Stimulated activated naive CD8-positive, alpha-beta T cell treated with anti-CD3 and anti-CD28 coated beads, Interleukin-15, amount 100 ng/mL, for 72 hours (primary cell): ENCODE measurements at regions not wholly inside any gene's neighbourhood (a gene's known extent, or its start where the extent isn't known, plus 50 kb on each side); places are given as distances from the start of the nearest gene placed in this dataset.

Experiments used
- ATAC-seq: fragments of 150-1000 bp; cut with Tn5 transposase; 2 replicates; pipeline ENCODE4 v1.10.0; 2021; ENCODE audit warnings: mild to moderate bottlenecking, moderate library complexity
- DNase-seq, 2 donors: peaks; one replicate each; pipeline ENCODE4 v3.0.0; 2021 to 2022
- H3K27ac Mint-ChIP-seq, 2 donors: one replicate each; pipeline ENCODE4 v1.8.0; 2022; ENCODE audit warnings: mild to moderate bottlenecking in 2 of 2, mixed read lengths in 2 of 2, moderate library complexity in 2 of 2
- H3K27me3 Mint-ChIP-seq: one replicate; pipeline ENCODE4 v1.8.0; 2022; ENCODE audit warnings: mixed read lengths
- H3K4me1 Mint-ChIP-seq: one replicate; pipeline ENCODE4 v1.8.0; 2022; ENCODE audit warnings: mild to moderate bottlenecking, mixed read lengths
- H3K4me3 Mint-ChIP-seq, 2 donors: one replicate each; pipeline ENCODE4 v1.8.0; 2022; ENCODE audit warnings: mild to moderate bottlenecking in 2 of 2, mixed read lengths in 2 of 2, moderate library complexity in 1 of 2
- H3K9me3 Mint-ChIP-seq, 2 donors: one replicate each; pipeline ENCODE4 v1.8.0; 2022; ENCODE audit warnings: mixed read lengths in 2 of 2

DNA sequence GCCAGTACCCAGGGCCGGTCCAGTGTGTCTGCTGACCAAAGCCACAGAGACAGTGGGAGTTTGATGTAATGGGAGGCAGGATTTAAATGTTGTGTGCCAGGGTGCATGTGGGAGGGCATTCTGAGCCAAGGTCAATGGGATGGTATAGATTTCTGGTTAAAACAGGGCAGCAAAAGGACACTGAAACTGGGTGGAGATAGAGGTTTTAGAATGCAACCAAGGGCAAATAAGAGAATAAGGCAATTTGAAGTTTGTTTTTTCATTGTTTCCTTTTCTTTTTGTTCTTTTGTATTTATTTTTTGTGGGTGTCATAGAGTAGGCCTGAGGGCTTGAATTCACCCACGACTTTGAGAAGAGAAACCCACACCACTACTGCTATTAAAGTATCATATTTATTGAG, 65.5 kb upstream of the CLINT1 start:
- peaks cover 17% of the 10 kb centered on the region for H3K4me1 Mint-ChIP-seq
- H3K27me3 Mint-ChIP-seq, result no peaks in the 10 kb centered on the region
- H3K27ac Mint-ChIP-seq, result no peak overlapping the region
- H3K4me3 Mint-ChIP-seq, result no peak overlapping the region
- DNase-seq (no peak), ATAC-seq (no peak)
- H3K9me3 Mint-ChIP-seq, result no peaks in the 10 kb centered on the region

DNA sequence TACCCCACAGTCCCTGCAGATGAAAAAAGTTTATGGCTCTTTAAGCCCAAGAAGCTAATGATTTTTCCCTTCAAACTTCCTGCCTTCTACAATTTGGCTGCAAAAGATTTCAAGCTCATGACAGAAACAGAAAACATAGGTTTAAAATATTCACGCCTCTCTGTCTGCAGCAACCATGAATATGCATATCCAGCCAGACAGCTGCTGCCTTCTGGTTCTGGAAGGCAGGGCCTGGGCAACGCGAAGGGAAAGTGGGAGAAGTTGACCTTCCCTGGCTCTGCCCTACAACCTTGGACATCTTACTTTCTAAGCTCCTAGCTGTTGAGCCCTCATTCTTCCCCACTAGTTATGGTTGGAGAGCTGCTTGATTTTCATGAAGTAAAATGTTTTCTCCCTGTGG, 64.8 kb upstream of the CLINT1 start:
- H3K9me3 Mint-ChIP-seq, result no peaks in the 10 kb centered on the region
- H3K4me3 Mint-ChIP-seq, result no peak overlapping the region
- ATAC-seq (no peak), DNase-seq (no peak)
- no peak overlapping the region for H3K27ac Mint-ChIP-seq
- H3K27me3 Mint-ChIP-seq, result no peaks in the 10 kb centered on the region
- peaks cover 24% of the 10 kb centered on the region for H3K4me1 Mint-ChIP-seq

DNA sequence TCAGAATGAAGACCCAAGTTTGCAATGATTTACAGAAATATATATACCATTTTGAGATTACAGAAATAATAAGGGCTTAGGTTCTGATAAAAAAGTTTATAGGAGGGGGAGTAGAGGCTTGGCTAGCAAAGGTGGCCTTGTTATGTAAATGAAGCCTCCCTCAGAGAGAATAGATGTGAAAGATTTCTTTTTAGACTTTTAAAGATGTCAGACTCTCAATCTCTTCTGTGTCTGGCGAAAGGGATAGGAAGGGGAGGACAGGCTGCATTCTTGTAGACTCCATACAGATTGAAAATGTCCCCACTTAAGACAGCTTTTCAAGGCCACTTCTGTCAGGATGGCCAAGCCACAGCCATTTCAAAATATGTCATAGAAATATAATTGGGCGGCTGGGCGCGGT, 63.1 kb upstream of the CLINT1 start:
- H3K27me3 Mint-ChIP-seq, result no peaks in the 10 kb centered on the region
- H3K27ac Mint-ChIP-seq, result no peak overlapping the region
- H3K9me3 Mint-ChIP-seq, result no peaks in the 10 kb centered on the region
- DNase-seq (no peak), ATAC-seq (no peak)
- peaks cover 37% of the 10 kb centered on the region for H3K4me1 Mint-ChIP-seq
- H3K4me3 Mint-ChIP-seq, result no peak overlapping the region

DNA sequence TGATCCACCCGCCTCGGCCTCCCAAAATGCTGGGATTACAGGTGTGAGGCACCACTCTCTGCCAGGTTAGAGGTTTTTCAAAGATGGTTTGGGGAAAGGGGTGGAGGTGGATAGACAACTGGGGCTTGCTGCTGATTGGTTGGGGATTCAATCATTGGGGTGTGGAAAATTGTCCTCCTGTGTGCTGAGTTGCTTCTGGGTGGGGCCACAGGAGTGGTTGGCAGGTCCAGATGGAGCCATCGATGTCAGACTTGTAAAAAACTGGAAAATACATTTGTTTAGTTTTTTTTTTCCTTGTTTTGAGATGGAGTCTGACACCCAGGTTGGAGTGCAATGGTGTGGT, 61.9 kb upstream of the CLINT1 start:
- Mint-ChIP-seq H3K27ac (no peak overlapping the region), H3K4me3 (no peak overlapping the region), H3K9me3 (no peaks in the 10 kb centered on the region), H3K4me1 (peaks cover 37% of the 10 kb centered on the region), H3K27me3 (no peaks in the 10 kb centered on the region)
- ATAC-seq, result no peak
- no peak for DNase-seq

DNA sequence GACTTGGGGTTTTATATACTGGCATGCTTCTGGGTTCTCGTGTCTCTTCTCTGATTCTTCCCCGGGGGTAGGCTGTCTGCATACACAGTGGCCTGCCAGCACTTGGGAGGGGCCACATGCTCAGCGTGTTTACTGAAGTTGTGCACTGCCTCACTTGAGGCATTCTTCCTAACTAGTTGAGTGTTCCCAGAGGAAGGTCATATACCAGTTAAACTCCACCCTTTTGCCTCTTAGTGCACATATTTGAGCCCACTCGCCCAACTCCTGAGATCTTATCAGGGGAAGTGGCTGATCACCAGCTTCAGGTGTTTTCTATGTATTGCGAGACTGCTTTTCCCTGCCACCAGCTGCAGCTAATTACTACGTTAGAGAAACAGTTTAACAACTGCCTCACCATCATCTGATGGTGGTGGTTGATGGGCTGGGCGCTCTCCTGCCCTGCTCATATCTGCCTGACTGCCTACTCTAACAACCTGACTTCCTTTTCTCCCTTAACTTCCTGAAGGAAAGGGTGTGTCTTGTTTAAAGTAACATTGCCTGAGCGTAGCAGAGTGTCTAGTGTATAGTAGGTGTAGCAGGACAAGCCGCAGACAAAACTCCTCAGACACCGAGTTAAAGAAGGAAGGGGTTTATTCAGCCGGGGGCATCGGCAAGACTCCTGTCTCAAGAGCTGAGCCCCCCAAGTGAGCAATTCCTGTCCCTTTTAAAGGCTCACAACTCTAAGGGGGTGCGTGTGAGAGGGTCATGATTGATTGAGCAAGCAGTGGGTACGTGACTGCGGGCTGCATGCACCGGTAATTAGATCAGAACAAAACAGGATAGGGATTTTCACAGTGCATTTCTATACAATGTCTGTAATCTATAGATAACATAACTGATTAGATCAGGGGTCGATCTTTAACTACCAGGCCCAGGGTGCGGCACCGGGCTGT, 60.1 kb upstream of the CLINT1 start:
- ATAC-seq (peak; percentile 52), DNase-seq (peak in 1 of 2 donors; percentile 8)
- H3K9me3 Mint-ChIP-seq, result no peaks in the 10 kb centered on the region
- peaks cover 27% of the 10 kb centered on the region for H3K4me1 Mint-ChIP-seq
- H3K4me3 Mint-ChIP-seq, result peak overlapping the region; percentile 24 to 56
- no peaks in the 10 kb centered on the region for H3K27me3 Mint-ChIP-seq
- H3K27ac Mint-ChIP-seq, result peak overlapping the region; percentile 49 to 64

DNA sequence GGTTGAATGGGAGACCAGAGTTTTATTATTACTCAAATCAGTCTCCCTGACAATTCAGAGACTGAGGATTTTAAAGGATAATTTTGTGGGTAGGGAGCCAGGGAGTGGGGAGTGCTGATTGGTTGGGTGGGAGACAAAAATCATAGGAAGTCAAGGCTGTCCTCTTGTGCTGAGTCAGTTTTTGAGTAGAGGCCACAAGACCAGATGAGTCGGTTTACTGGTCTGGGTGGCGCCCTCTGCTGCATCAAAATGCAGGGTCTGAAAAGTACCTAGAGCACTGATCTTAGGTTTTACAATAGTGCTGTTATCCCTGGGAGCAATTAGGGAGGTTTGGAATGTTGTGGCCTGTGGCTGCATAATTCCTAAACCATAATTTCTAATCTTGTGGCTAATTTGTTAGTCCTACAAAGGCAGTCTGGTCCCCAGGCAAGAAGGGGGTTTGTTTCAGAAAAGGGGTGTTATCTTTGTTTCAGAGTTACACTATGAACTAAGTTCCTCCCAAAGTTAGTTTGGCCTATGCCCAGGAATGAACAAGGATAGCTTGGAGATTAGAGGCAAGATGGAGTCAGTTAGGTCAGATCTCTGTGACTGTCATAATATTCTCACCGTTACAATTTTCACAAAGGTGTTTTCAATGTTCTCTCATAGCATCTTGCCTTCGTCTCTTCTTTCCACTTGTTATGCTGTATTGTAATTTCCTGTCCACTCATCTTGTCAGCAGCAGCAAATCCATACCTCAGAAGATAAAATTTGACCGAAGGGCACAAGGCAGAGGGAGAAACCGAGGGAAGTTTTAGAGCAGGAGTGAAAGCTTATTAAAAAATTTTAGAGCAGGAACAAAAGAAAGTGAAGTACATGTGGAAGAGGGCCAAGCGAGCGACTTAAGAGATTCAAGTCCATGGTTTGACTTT, 59.2 kb upstream of the CLINT1 start:
- H3K4me3 Mint-ChIP-seq, result no peak overlapping the region
- peaks cover 27% of the 10 kb centered on the region for H3K4me1 Mint-ChIP-seq
- DNase-seq (peak; percentile 40 to 69), ATAC-seq (peak; percentile 88)
- H3K27me3 Mint-ChIP-seq, result no peaks in the 10 kb centered on the region
- H3K27ac Mint-ChIP-seq, result no peak overlapping the region
- H3K9me3 Mint-ChIP-seq, result no peaks in the 10 kb centered on the region

DNA sequence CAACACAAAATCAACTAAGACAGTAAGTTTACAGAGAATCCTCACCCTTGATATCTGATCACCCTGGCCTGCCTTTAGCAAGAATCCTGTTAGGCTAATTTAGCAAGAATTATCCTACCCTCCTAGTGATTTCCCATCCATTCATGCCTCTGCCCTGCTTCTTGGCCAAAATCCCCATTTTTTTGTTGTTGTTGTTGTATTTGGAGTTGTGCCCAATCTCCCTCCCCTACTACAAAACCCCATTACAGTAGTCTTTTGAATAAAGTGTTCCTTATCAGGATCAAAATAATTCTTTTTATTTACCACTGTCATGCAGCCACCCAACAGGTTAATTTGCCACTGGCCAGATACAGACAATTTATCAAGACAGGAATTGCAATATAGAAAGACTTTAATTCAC, 58.5 kb upstream of the CLINT1 start:
- H3K4me3 Mint-ChIP-seq, result no peak overlapping the region
- no peaks in the 10 kb centered on the region for H3K9me3 Mint-ChIP-seq
- no peak for DNase-seq
- no peak for ATAC-seq
- H3K27me3 Mint-ChIP-seq, result no peaks in the 10 kb centered on the region
- peaks cover 27% of the 10 kb centered on the region for H3K4me1 Mint-ChIP-seq
- H3K27ac Mint-ChIP-seq, result no peak overlapping the region

DNA sequence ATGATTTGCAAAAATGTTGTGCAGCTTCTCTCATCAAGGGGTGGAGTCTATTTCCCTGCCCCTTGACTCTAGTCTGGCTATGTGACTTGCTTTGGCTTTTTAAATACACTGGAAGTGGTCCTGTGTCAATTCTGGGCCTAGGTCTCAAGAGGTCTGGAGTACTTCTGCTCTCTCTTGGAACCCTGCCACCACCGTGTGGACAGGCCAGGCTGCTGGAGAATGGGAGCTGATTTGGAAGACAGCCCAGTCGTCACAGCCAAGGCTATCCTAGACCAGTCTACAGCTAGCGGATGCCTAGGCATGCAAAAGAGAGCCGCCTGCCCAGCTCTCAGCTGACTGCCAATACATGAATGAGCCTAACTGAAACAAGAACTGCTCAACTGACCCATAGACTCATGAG, 56.7 kb upstream of the CLINT1 start:
- peaks cover 27% of the 10 kb centered on the region for H3K4me1 Mint-ChIP-seq

DNA sequence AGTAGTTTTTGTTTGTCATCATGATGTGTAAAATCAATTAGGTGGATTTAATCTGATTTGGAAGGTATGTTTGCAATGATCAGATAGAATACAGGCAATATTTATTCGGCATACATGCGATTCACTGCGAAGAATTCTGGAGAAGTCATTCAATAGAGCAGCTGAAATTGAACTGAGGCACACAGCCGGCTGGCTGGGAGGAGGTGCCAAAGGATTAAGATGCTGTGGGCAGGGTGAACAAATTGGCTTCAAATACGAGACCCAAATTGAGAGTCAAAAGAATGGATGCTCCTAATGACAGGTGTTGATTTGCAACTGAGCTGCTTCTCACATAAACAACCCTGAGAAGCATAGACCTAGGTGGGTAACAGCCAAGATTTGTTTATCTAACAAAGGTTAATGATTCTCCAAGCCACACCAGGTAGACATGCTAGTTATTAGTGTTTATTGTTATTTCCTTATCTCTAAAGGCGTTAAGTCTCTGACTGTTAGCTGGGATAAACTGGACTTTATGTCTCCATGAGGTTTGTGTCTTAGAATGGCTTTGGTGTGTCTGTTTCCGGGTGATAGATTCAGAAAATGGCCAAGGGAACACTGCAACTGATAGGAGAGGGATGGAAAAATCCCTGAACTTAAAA, 55.3 kb upstream of the CLINT1 start:
- DNase-seq (no peak), ATAC-seq (no peak)
- Mint-ChIP-seq H3K9me3 (no peaks in the 10 kb centered on the region), H3K27ac (no peak overlapping the region), H3K27me3 (no peaks in the 10 kb centered on the region), H3K4me1 (peaks cover 18% of the 10 kb centered on the region), H3K4me3 (no peak overlapping the region)

More for the DNA sequence above, 56.7 kb upstream of the CLINT1 start:
- DNase-seq, result no peak
- Mint-ChIP-seq H3K27me3 (no peaks in the 10 kb centered on the region), H3K4me3 (no peak overlapping the region), H3K27ac (peak overlapping the region in 1 of 2 donors; percentile 15), H3K9me3 (no peaks in the 10 kb centered on the region)
- ATAC-seq, result no peak

DNA sequence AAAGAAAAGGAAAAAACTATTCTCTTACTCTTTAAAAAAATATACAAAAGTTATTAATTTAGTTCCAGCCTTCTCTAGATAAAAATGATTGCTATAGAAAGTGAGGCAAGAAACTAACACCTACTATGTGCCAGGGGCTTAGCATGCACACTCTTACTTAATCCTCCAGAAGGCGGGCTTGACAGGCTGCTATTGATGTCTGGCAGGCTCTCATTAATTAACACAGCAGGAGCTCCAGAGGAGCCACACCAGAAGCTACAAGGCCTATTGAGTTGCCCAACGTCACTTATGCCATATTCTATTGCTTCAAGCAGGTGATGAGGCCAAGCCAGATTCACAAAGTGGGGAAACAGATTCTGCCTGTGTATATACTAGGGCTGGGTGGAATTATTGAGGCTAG, 54.6 kb upstream of the CLINT1 start:
- Mint-ChIP-seq H3K4me3 (no peak overlapping the region), H3K27me3 (no peaks in the 10 kb centered on the region), H3K27ac (no peak overlapping the region), H3K9me3 (no peaks in the 10 kb centered on the region), H3K4me1 (peaks cover 11% of the 10 kb centered on the region)
- ATAC-seq (no peak), DNase-seq (no peak)

DNA sequence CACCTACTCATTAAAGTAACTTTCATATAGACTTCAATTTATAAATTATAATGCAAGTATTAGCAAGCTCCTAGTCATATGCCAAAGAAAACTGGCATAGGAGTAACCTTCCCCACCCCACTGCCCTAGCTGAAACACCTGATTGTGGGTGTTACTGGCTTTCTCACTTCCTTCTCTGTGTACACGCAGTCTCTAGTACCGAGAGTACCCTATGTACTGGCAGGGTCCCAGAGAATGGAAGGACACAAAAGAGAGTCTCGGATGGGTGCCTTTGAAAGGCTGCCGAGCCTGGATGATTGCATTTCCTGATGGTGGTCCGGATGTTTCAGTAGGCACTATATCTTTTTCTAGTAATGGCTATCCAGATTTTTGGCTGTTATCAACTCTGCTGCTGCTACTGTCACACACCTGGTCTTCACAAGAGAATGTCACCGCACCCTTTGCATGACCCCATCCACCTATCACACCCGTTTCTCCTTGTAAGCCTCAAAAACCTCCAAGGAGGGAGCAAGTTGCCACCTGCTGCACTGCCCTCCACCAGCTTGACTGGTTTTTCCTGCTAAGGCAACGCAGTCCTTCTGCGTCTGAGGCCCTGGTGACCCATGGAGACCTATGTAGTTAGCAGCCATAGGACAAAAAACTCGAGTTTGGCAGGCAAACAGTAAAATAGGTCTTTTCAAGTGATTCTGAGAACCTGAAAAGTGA, 53.8 kb upstream of the CLINT1 start:
- DNase-seq (no peak), ATAC-seq (no peak)
- no peak overlapping the region for H3K27ac Mint-ChIP-seq
- H3K27me3 Mint-ChIP-seq, result no peaks in the 10 kb centered on the region
- peaks cover 3% of the 10 kb centered on the region for H3K4me1 Mint-ChIP-seq
- H3K4me3 Mint-ChIP-seq, result no peak overlapping the region
- no peaks in the 10 kb centered on the region for H3K9me3 Mint-ChIP-seq

DNA sequence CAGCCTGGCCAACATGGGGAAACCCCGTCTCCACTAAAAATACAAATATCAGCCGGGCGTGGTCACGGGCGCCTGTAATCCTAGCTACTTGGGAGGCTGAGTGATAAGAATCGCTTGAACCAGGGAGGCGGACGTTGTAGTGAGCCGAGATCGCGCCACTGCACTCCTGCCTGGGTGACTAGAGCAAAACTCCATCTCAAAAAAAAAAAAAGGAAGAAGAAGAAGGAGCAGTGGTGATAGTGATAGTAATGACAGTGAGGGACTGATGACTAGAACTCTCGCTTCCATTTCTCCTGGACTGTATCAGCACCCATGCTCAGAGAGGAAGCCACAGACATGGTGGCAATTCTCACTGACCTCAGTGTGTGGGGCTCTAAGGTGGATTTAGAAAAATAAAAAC, 52.6 kb upstream of the CLINT1 start:
- no peak overlapping the region for H3K27ac Mint-ChIP-seq
- H3K4me1 Mint-ChIP-seq, result no peaks in the 10 kb centered on the region
- no peaks in the 10 kb centered on the region for H3K27me3 Mint-ChIP-seq
- DNase-seq, result no peak
- no peak overlapping the region for H3K4me3 Mint-ChIP-seq
- H3K9me3 Mint-ChIP-seq, result no peaks in the 10 kb centered on the region
- ATAC-seq, result no peak
